ENCODE measurements at regions not wholly inside any gene's neighbourhood (a gene's known extent, or its start where the extent isn't known, plus 50 kb on each side); places are given as distances from the start of the nearest gene placed in this dataset.

GRCh38 chr5:162785673-162786072, 651.7 kb upstream of the CCNG1 start:
- dilution Hi-C loops (cut with HindIII; ENCODE audit: low sequenced_read_pairs, unreplicated experiment) (no loop called here), in situ Hi-C loops (cut with MboI; ENCODE audit: low sequenced_read_pairs) (no loop called here), intact Hi-C loops (cut with micrococcal nuclease) (no loop called here)
- Histone ChIP-seq H3K9ac (ENCODE audit: low read depth, low read length) (no peak overlapping the region), H2BK5ac (ENCODE audit: low read depth, low read length, poor library complexity, severe bottlenecking) (no peak overlapping the region), H3K4me2 (ENCODE audit: low read depth, low read length) (no peak overlapping the region), H4K5ac (ENCODE audit: low read depth, low read length) (no peak overlapping the region), H2AK5ac (ENCODE audit: low read depth, low read length) (no peak overlapping the region), H3K27ac (ENCODE audit: insufficient read depth, low read length) (no peak overlapping the region), H2AFZ (replicated peaks; ENCODE audit: low read length, poor library complexity) (no peak overlapping the region), H3K4me3 (ENCODE audit: insufficient read depth, low read depth, low read length) (no peak overlapping the region), H2BK20ac (ENCODE audit: low read depth, low read length) (no peak overlapping the region), H3K56ac (ENCODE audit: extremely low read depth, insufficient read depth, low read length) (no peak overlapping the region), H3K27me3 (ENCODE audit: control insufficient read depth, insufficient read depth, low read length) (no peaks in the 10 kb centered on the region), H3K36me3 (ENCODE audit: control insufficient read depth, insufficient read depth, low read length) (no peaks in the 10 kb centered on the region), H4K91ac (ENCODE audit: insufficient read depth, low read depth, low read length) (no peak overlapping the region), H3K18ac (ENCODE audit: low read depth, low read length) (no peak overlapping the region), H3K23ac (ENCODE audit: low read depth, low read length) (no peak overlapping the region), H2BK120ac (ENCODE audit: low read depth, low read length) (no peak overlapping the region), H3K79me1 (ENCODE audit: low read depth in 1 of 2, low read length in 2 of 2) (no peaks in the 10 kb centered on the region), H3K9me1 (ENCODE audit: insufficient read depth, low read length) (no peaks in the 10 kb centered on the region), H3K9me3 (ENCODE audit: control insufficient read depth, insufficient read depth, low read length) (peaks cover 10% of the 10 kb centered on the region; the same call in 1 of the 2 replicates), H2BK15ac (ENCODE audit: low read depth, low read length) (no peak overlapping the region), H4K20me1 (ENCODE audit: insufficient read depth, low read length) (no peaks in the 10 kb centered on the region), H2AK9ac (replicated peaks; ENCODE audit: low read depth, low read length, poor library complexity) (no peak overlapping the region), H4K8ac (ENCODE audit: low read depth in 2 of 2, low read length in 2 of 2) (no peak overlapping the region), H3K4ac (ENCODE audit: low read depth, low read length) (no peak overlapping the region), H3K4me1 (ENCODE audit: control insufficient read depth, insufficient read depth, low read length) (no peaks in the 10 kb centered on the region), H3K14ac (replicated peaks; ENCODE audit: low read depth, low read length) (no peak overlapping the region)
- no peak for TF ChIP-seq USF2 (IDR thresholded peaks at IDR 0.05; ENCODE audit: low read depth, low read length)
- TF ChIP-seq MAFK (IDR thresholded peaks at IDR 0.05; ENCODE audit: low read depth, low read length) = peak; percentile 86
- no peak for TF ChIP-seq MXI1 (IDR thresholded peaks at IDR 0.05; ENCODE audit: borderline replicate concordance, low read depth, low read length)
- no peak for TF ChIP-seq POLR2A (IDR thresholded peaks at IDR 0.05; ENCODE audit: low read depth, low read length)
- no peak for TF ChIP-seq CTCF (conservative IDR thresholded peaks at IDR 0.05; ENCODE audit: low read depth, low read length)
- TF ChIP-seq RAD21 (IDR thresholded peaks at IDR 0.05; ENCODE audit: low read length) = no peak
- TF ChIP-seq RFX5 (IDR thresholded peaks at IDR 0.05; ENCODE audit: low read depth, low read length) = no peak
- WGBS, 2 experiments (ENCODE audit: extremely low coverage in 2 of 2, insufficient read length in 1 of 2) = no CpG with 5 or more reads among the region's 1 CpG
- DNase-seq (no peak), ATAC-seq (ENCODE audit: low read depth) (no peak)
- ChIA-PET POLR2A (ENCODE audit: unreplicated experiment) (no interaction called here), CTCF (no interaction called here)
- BruUV-seq (replicated peaks) = no TSS peak

All from IMR-90 (cell line).